Parathyroid adenoma (tissue), 2 donors: ENCODE measurements at regions not wholly inside any gene's neighbourhood (a gene's known extent, or its start where the extent isn't known, plus 50 kb on each side); places are given as distances from the start of the nearest gene placed in this dataset.

Experiments
- H2AFZ ChIP-seq: fragments of 300-600 bp; sonication (generic); one replicate; pipeline ENCODE4 v1.7.0; 2017; ENCODE audit warnings: antibody characterized with exemption, mild to moderate bottlenecking
- H3K27ac ChIP-seq: fragments of 300-600 bp; sonication (generic); one replicate; pipeline ENCODE4 v1.7.0; 2017
- H3K27me3 ChIP-seq: fragments of 300-600 bp; sonication (generic); one replicate; pipeline ENCODE4 v1.7.0; 2017; ENCODE audit warnings: low read length; ENCODE audit not compliant: control insufficient read depth, insufficient read depth
- H3K36me3 ChIP-seq: fragments of 300-600 bp; sonication (generic); one replicate; pipeline ENCODE4 v1.7.0; 2017; ENCODE audit warnings: low read length; ENCODE audit not compliant: control insufficient read depth, insufficient read depth
- H3K4me1 ChIP-seq: fragments of 300-600 bp; sonication (generic); one replicate; pipeline ENCODE4 v1.7.0; 2017; ENCODE audit warnings: control low read depth
- H3K4me2 ChIP-seq: fragments of 300-600 bp; sonication (generic); one replicate; pipeline ENCODE4 v1.7.0; 2017; ENCODE audit warnings: low read length
- H3K4me3 ChIP-seq: fragments of 300-600 bp; sonication (generic); one replicate; pipeline ENCODE4 v1.7.0; 2017; ENCODE audit warnings: low read depth, low read length
- H3K79me2 ChIP-seq: fragments of 300-600 bp; sonication (generic); one replicate; pipeline ENCODE4 v1.7.0; 2017; ENCODE audit warnings: control low read depth
- H3K9ac ChIP-seq: fragments of 300-600 bp; sonication (generic); one replicate; pipeline ENCODE4 v1.7.0; 2017; ENCODE audit warnings: mild to moderate bottlenecking
- H3K9me3 ChIP-seq: fragments of 300-600 bp; sonication (generic); one replicate; pipeline ENCODE4 v1.7.0; 2017; ENCODE audit warnings: low read length; ENCODE audit not compliant: control insufficient read depth
- TF ChIP-seq, protein P1 (sequence below): fragments of 300-600 bp; sonication (generic); IDR thresholded peaks from one replicate; pipeline ENCODE4 v1.7.0; 2017; ENCODE audit warnings: antibody characterized with exemption, mild to moderate bottlenecking
- donor health status: primary hyperparathyroidism.

DNA sequence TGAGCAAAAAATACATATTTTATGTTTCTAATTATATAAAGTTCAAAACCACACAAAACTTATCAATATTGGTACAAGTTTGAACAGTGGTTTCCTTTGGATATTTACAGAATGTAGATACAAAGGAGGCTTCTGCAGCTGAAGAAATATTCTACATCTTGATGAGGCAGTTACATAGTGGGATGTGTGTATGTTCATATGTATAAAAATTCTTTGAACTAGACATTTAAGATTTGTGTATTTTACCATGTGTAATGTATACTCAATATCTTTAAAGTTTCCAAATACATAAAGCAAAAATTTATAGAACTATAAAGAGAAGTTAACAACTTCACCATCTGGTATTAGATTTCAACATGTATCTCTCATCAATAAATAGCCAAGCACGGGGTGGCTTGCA lies 80.7 kb upstream of the TNFSF4 start:
- no peaks in the 10 kb centered on the region for H3K36me3 ChIP-seq
- H3K27me3 ChIP-seq = no peaks in the 10 kb centered on the region
- H2AFZ ChIP-seq = no peak overlapping the region
- no peaks in the 10 kb centered on the region for H3K9me3 ChIP-seq
- no peak overlapping the region for H3K27ac ChIP-seq
- H3K4me2 ChIP-seq = no peak overlapping the region
- TF ChIP-seq, protein P1, sequence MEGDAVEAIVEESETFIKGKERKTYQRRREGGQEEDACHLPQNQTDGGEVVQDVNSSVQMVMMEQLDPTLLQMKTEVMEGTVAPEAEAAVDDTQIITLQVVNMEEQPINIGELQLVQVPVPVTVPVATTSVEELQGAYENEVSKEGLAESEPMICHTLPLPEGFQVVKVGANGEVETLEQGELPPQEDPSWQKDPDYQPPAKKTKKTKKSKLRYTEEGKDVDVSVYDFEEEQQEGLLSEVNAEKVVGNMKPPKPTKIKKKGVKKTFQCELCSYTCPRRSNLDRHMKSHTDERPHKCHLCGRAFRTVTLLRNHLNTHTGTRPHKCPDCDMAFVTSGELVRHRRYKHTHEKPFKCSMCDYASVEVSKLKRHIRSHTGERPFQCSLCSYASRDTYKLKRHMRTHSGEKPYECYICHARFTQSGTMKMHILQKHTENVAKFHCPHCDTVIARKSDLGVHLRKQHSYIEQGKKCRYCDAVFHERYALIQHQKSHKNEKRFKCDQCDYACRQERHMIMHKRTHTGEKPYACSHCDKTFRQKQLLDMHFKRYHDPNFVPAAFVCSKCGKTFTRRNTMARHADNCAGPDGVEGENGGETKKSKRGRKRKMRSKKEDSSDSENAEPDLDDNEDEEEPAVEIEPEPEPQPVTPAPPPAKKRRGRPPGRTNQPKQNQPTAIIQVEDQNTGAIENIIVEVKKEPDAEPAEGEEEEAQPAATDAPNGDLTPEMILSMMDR = no peak
- no peaks in the 10 kb centered on the region for H3K79me2 ChIP-seq
- no peak overlapping the region for H3K4me3 ChIP-seq
- H3K4me1 ChIP-seq = no peaks in the 10 kb centered on the region
- no peak overlapping the region for H3K9ac ChIP-seq

DNA sequence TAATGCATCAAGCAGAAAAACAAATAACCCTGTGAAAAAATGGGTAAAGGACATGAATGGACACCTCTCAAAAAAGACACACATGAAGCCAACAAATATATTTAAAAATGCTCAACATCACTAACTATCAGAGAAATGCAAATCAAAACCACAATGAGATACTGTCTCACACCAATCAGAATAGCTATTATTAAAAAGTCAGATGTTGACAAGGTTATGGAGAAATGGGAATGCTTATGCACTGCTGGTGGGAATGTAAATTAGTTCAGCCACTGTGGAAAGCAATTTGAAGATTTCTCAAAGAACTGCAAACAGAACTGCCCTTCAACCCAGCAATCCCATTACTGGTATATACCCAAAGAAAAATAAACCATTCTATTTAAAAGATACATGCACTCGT lies 86.6 kb upstream of the TNFSF4 start:
- Histone ChIP-seq H3K27ac (no peak overlapping the region), H3K9ac (no peak overlapping the region), H3K4me2 (no peak overlapping the region), H3K27me3 (no peaks in the 10 kb centered on the region), H3K36me3 (no peaks in the 10 kb centered on the region), H2AFZ (no peak overlapping the region), H3K4me1 (no peaks in the 10 kb centered on the region), H3K79me2 (no peaks in the 10 kb centered on the region), H3K9me3 (no peaks in the 10 kb centered on the region), H3K4me3 (no peak overlapping the region)
- TF ChIP-seq, protein P1 = no peak

DNA sequence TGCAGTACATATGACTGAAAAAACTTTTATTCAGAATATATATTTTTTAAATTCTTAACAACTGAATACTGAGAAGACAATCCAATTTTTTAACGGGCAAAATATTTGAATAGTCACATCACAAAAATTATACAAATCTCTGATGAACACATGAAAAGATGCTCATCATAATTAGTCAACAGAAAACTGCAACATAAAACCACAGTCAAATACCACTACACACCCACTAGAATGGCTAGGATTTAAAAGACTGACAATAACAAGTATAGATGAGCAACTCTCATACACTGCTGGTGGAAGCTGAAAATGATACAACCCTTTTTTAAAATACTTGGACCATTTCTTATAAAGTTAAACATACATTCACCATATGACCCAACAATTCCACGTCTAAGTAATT lies 87.7 kb upstream of the TNFSF4 start:
- Histone ChIP-seq H3K9me3 (no peaks in the 10 kb centered on the region), H3K4me2 (no peak overlapping the region), H3K27ac (no peak overlapping the region), H3K4me1 (no peaks in the 10 kb centered on the region), H3K9ac (no peak overlapping the region), H3K36me3 (no peaks in the 10 kb centered on the region), H2AFZ (no peak overlapping the region), H3K4me3 (no peak overlapping the region), H3K27me3 (no peaks in the 10 kb centered on the region), H3K79me2 (no peaks in the 10 kb centered on the region)
- TF ChIP-seq, protein P1 = no peak

DNA sequence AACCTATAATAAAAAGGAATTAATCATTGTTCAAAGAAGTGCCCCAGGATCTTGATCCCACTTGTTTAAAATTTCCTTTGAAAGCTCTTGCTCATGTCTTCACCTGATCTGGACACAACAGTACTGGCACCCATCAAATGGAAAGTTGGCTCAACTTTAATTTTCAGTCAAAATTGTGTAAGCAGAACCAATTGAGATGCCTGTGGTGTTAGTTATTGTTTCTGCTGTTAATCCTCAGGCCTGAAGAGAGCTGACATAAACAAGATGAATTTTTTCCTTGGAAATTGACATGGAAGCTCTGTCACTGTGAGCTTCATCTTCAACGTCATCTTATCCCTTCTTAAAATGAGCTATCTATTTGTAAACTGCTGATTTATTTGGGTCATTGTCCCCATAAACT lies 88.3 kb upstream of the TNFSF4 start:
- Histone ChIP-seq H3K4me1 (no peaks in the 10 kb centered on the region), H3K36me3 (no peaks in the 10 kb centered on the region), H3K9me3 (no peaks in the 10 kb centered on the region), H3K27ac (no peak overlapping the region), H2AFZ (no peak overlapping the region), H3K27me3 (no peaks in the 10 kb centered on the region), H3K9ac (no peak overlapping the region), H3K4me2 (no peak overlapping the region), H3K79me2 (no peaks in the 10 kb centered on the region), H3K4me3 (no peak overlapping the region)
- TF ChIP-seq, protein P1 = no peak

DNA sequence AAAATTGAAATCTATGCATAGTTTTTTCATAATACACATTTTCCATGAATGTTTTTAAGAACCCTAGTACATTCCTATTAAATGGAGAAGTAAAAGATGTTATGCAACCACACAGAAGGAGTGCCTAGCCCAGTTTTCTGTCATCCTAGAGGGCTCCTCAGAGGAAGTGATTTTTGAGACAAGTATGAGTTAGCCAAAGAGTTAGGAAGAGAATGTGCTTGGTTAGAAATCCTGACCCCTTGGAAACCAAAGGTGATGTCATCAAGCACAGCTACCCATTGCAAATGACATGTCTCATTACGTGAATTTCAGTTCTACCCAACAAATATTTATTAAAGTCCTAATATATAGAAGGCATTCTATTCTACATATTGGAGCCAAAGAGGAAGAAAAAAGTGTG lies 88.9 kb upstream of the TNFSF4 start:
- Histone ChIP-seq H3K36me3 (no peaks in the 10 kb centered on the region), H3K27ac (no peak overlapping the region), H2AFZ (no peak overlapping the region), H3K9ac (no peak overlapping the region), H3K9me3 (no peaks in the 10 kb centered on the region), H3K4me2 (no peak overlapping the region), H3K27me3 (no peaks in the 10 kb centered on the region), H3K4me3 (no peak overlapping the region), H3K4me1 (no peaks in the 10 kb centered on the region), H3K79me2 (no peaks in the 10 kb centered on the region)
- TF ChIP-seq, protein P1 = no peak
